NT2/D1 (cell line): ENCODE measurements at regions not wholly inside any gene's neighbourhood (a gene's known extent, or its start where the extent isn't known, plus 50 kb on each side); places are given as distances from the start of the nearest gene placed in this dataset.

Experiments
- SUZ12 ChIP-seq: IDR thresholded peaks from 2 replicates; pipeline ENCODE4 v1.6.1; 2011; ENCODE audit not compliant: insufficient read length, insufficient read depth; ENCODE audit errors: extremely low read depth
- YY1 ChIP-seq: IDR thresholded peaks from 2 replicates; pipeline ENCODE4 v1.6.1; 2011; ENCODE audit not compliant: insufficient read length, insufficient read depth
- ZNF274 ChIP-seq: IDR thresholded peaks from 2 replicates; pipeline ENCODE4 v1.6.1; 2011; ENCODE audit warnings: mild to moderate bottlenecking, low read depth, low read length

- TF ChIP-seq SUZ12, result no peak
- TF ChIP-seq ZNF274, result no peak
- TF ChIP-seq YY1, result no peak
These were observed 564.6 kb upstream of the DIPK2B start for GRCh38 chrX:45765281-45765680.
